ENCODE measurements at regions not wholly inside any gene's neighbourhood (a gene's known extent, or its start where the extent isn't known, plus 50 kb on each side); places are given as distances from the start of the nearest gene placed in this dataset.
"Not testable (repeated sequence)": the region's sequence is repeated elsewhere in the genome, so short reads cannot be mapped to it uniquely, and the experiment has no call there.

GRCh38 chr2:89761863-89762262 is 1070.4 kb downstream of the RPIA start:
- H3K4me3 ChIP-seq (ENCODE audit: insufficient read depth, low read depth, low read length); H3K79me1 ChIP-seq (ENCODE audit: low read depth in 1 of 2, low read length in 2 of 2); H2AK9ac ChIP-seq (replicated peaks; ENCODE audit: low read depth, low read length, poor library complexity); H3K4ac ChIP-seq (ENCODE audit: low read depth, low read length); intact Hi-C loops (cut with micrococcal nuclease); H2AK5ac ChIP-seq (ENCODE audit: low read depth, low read length); H3K27ac ChIP-seq (ENCODE audit: insufficient read depth, low read length); in situ Hi-C loops (cut with MboI; ENCODE audit: low sequenced_read_pairs); DNase-seq; CTCF ChIA-PET; BruUV-seq (replicated peaks); ATAC-seq (ENCODE audit: low read depth); H4K8ac ChIP-seq (ENCODE audit: low read depth in 2 of 2, low read length in 2 of 2); H2BK20ac ChIP-seq (ENCODE audit: low read depth, low read length); H3K56ac ChIP-seq (ENCODE audit: extremely low read depth, insufficient read depth, low read length); H4K91ac ChIP-seq (ENCODE audit: insufficient read depth, low read depth, low read length); H3K14ac ChIP-seq (replicated peaks; ENCODE audit: low read depth, low read length); POLR2A ChIA-PET (ENCODE audit: unreplicated experiment); H3K23ac ChIP-seq (ENCODE audit: low read depth, low read length); H3K18ac ChIP-seq (ENCODE audit: low read depth, low read length); dilution Hi-C loops (cut with HindIII; ENCODE audit: low sequenced_read_pairs, unreplicated experiment); H2AFZ ChIP-seq (replicated peaks; ENCODE audit: low read length, poor library complexity); H4K20me1 ChIP-seq (ENCODE audit: insufficient read depth, low read length); H3K9ac ChIP-seq (ENCODE audit: low read depth, low read length); H3K27me3 ChIP-seq (ENCODE audit: control insufficient read depth, insufficient read depth, low read length); H4K5ac ChIP-seq (ENCODE audit: low read depth, low read length); H2BK120ac ChIP-seq (ENCODE audit: low read depth, low read length); H3K36me3 ChIP-seq (ENCODE audit: control insufficient read depth, insufficient read depth, low read length); H3K4me1 ChIP-seq (ENCODE audit: control insufficient read depth, insufficient read depth, low read length); H3K4me2 ChIP-seq (ENCODE audit: low read depth, low read length); H2BK5ac ChIP-seq (ENCODE audit: low read depth, low read length, poor library complexity, severe bottlenecking); H3K9me1 ChIP-seq (ENCODE audit: insufficient read depth, low read length); H2BK15ac ChIP-seq (ENCODE audit: low read depth, low read length): not testable (repeated sequence)
- WGBS, 2 experiments (ENCODE audit: extremely low coverage in 2 of 2, insufficient read length in 1 of 2): 75% methylated on average over 3 of the region's 4 CpGs; no CpG with 5 or more reads in 1 of the 2 experiments
- H3K9me3 ChIP-seq (ENCODE audit: control insufficient read depth, insufficient read depth, low read length): peaks cover 50% of the 10 kb centered on the region

GRCh38 chr2:89762461-89763253 is 1071.2 kb downstream of the RPIA start:
- CTCF ChIA-PET; in situ Hi-C loops (cut with MboI; ENCODE audit: low sequenced_read_pairs); H3K23ac ChIP-seq (ENCODE audit: low read depth, low read length): not testable (repeated sequence)

More at GRCh38 chr2:89762461-89763253, 1071.2 kb downstream of the RPIA start:
- H4K91ac ChIP-seq (ENCODE audit: insufficient read depth, low read depth, low read length); ATAC-seq (ENCODE audit: low read depth); H3K4me3 ChIP-seq (ENCODE audit: insufficient read depth, low read depth, low read length); H3K9ac ChIP-seq (ENCODE audit: low read depth, low read length); H2BK120ac ChIP-seq (ENCODE audit: low read depth, low read length); H3K56ac ChIP-seq (ENCODE audit: extremely low read depth, insufficient read depth, low read length); BruUV-seq (replicated peaks); dilution Hi-C loops (cut with HindIII; ENCODE audit: low sequenced_read_pairs, unreplicated experiment); DNase-seq; H2AK9ac ChIP-seq (replicated peaks; ENCODE audit: low read depth, low read length, poor library complexity); H3K4me2 ChIP-seq (ENCODE audit: low read depth, low read length); intact Hi-C loops (cut with micrococcal nuclease); H3K27me3 ChIP-seq (ENCODE audit: control insufficient read depth, insufficient read depth, low read length); H3K27ac ChIP-seq (ENCODE audit: insufficient read depth, low read length); H2BK20ac ChIP-seq (ENCODE audit: low read depth, low read length); H4K20me1 ChIP-seq (ENCODE audit: insufficient read depth, low read length); H2AFZ ChIP-seq (replicated peaks; ENCODE audit: low read length, poor library complexity); H4K5ac ChIP-seq (ENCODE audit: low read depth, low read length); H3K9me1 ChIP-seq (ENCODE audit: insufficient read depth, low read length); H3K4ac ChIP-seq (ENCODE audit: low read depth, low read length); H3K14ac ChIP-seq (replicated peaks; ENCODE audit: low read depth, low read length); H2AK5ac ChIP-seq (ENCODE audit: low read depth, low read length); H2BK15ac ChIP-seq (ENCODE audit: low read depth, low read length); POLR2A ChIA-PET (ENCODE audit: unreplicated experiment); H3K18ac ChIP-seq (ENCODE audit: low read depth, low read length); H3K79me1 ChIP-seq (ENCODE audit: low read depth in 1 of 2, low read length in 2 of 2); H4K8ac ChIP-seq (ENCODE audit: low read depth in 2 of 2, low read length in 2 of 2); H2BK5ac ChIP-seq (ENCODE audit: low read depth, low read length, poor library complexity, severe bottlenecking); H3K4me1 ChIP-seq (ENCODE audit: control insufficient read depth, insufficient read depth, low read length); H3K36me3 ChIP-seq (ENCODE audit: control insufficient read depth, insufficient read depth, low read length): not testable (repeated sequence)
- peaks cover 53% of the 10 kb centered on the region for H3K9me3 ChIP-seq (ENCODE audit: control insufficient read depth, insufficient read depth, low read length)
- 79% methylated on average over 12 of the region's 13 CpGs; no CpG with 5 or more reads in 1 of the 2 experiments for WGBS, 2 experiments (ENCODE audit: extremely low coverage in 2 of 2, insufficient read length in 1 of 2)
